Stimulated activated CD4-positive, alpha-beta T cell treated with anti-CD3 and anti-CD28 coated beads, Interleukin-2, amount 100 ng/mL, for 48 hours (primary cell): ENCODE measurements at regions not wholly inside any gene's neighbourhood (a gene's known extent, or its start where the extent isn't known, plus 50 kb on each side); places are given as distances from the start of the nearest gene placed in this dataset.
"Not testable (repeated sequence)": the region's sequence is repeated elsewhere in the genome, so short reads cannot be mapped to it uniquely, and the experiment has no call there.

Source experiments
- DNase-seq, 2 donors: peaks; one replicate each; pipeline ENCODE4 v3.0.0-alpha.2; 2020

DNA sequence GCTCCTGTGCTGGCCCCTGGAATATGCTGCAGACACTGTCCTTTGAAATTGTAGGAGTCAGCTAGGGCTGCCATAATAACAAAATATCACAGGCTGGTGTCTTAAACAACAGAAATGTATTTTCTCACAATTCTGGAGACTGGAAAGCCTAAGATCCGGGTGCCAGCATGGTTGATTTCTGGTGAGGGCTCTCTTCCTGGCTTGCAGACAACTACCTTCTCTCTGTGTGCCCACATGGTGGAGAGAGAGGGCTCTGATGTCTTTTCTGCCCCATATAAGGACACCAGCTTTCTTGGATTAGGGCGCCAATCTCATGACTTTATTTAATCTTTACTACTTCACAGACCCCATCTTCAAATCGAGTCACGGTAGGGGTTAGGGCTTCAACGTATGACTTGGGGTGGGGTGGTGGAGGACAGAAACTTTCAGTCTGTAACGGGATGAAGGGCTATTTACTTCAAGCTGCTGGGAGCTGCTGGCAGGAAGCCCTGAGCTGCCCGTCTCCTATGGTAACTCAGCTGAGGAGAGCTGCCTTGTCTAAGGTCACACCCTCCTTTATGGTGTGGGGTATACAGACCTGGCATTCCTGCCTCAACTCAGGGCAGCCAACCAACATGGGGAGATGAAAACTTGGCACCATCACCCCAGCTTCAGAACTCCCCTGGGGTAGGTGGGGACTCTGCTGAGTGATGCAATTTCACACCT is 142.9 kb upstream of the ZBED5 start:
- DNase-seq, result no peak

DNA sequence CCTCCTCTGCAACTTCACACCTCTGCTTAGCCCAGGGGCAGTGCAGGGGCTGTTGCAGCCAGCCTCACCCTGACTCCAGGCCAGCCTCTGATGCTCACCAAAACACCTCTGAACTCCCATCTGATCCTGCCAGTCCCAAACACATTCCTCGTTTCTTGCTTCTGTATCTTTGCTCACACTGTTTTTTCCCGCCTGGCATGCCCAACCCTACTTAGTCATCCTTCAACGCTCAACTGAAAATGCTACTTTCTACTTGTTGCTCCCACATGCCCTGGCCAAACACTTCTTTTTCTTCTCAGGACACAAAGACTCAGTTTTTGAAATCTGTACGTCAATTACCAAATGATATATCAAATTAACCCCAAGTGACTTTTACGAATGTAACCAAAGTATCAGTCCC is 140.8 kb upstream of the ZBED5 start:
- DNase-seq, result no peak

DNA sequence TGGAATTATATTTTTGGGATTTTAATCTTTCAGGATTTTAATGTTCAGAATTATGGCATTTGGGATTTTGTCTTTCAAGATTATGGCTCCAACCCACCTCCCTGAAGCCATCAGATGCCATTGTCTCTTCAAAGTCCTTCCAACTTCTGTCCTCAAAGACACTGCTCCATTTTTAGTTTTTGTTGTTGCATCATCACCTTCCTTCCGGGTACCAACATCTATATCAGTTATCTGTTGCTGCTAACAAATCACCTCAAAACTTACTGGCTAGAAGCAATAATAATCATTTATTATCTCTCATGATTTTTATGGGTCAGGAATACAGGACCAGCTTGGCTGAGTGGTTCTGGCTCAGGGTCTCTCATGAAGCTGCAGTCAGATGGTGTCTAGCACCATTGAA is 138.8 kb upstream of the ZBED5 start:
- DNase-seq, result no peak

DNA sequence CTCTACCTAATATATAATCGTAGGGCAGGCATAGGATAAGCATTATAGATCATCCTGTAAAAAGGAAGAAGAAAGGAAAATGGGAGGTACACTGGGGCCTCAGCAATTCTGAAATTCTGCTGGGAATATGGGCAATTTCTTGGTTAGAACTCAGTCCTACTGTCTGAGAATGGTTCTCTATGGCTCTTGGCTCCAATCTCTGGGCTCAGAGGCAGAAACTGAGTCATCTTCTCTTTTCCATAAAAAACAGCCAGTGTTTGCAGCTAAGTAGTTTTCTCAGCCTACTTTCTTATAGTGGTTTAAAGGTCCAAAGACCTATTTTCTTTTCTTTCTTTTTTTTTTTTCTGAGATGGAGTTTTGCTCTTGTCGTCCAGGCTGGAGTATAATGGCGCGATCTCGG is 135.8 kb upstream of the ZBED5 start:
- no peak for DNase-seq

DNA sequence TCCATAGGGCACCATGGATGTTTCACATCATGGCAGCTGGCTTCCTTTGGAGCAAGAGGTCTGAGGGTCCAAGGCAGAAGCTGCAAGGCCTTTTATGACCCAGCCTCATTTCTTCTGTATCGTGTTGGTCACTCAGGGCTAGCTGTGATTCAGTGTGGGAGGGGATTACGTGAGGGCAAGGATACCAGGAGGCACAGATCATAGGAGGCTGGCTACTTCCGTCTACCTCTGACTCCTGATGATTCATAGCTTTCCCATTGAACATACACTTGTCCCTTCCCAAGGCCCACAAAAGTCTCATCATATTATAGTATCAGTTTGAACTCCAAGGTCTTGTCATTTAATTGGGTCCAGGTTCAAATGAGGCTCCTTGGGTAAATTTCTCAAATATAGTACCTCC is 135.3 kb upstream of the ZBED5 start:
- no peak for DNase-seq

- DNase-seq, result no peak
Measured at GRCh38 chr11:10991393-10991792, 133.5 kb upstream of the ZBED5 start.

DNA sequence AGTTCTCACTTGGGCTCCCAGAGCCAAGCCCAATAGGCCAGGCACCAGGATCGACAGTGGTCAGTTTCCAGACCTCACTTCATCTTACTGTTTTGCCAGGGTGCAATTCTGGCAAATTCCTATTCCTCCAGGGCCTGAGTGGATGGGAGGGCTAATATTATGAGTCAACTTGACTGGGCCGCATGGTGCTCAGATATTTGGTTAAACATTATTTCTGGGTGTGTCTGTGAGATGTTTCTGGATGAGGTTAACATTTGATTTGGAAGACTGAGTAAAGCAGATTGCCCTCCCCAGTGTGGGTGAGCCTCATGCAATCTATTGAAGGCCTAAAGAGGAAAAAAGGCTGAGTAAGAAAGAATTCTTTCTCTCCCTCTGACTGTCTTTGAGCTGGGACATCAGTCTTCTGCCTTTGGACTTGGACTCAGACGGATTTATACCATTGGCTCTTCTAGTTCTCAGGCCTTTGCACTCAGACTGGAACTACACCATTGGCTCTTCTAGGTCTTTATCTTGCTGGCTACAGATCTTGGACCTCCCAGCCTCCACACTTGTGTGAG is 132.9 kb upstream of the ZBED5 start:
- no peak for DNase-seq

DNA sequence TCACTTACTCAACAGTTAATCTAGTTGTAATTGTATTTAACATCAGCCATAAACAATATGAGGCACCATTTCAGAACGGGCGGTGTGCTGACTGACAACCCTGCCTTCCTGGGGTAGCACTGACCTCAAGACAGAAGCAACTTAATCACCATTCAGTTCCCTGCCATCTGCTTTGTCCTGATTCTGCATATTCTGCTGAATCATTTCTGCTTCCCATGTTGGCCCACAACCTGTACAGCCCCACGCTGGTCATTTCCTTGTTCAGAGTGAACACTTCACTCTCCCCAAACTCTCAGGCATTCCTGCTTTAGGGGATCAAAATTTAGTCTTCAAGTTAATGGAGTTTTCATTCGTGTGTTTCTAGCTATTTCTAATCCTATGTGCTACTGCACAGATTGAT is 132.3 kb upstream of the ZBED5 start:
- DNase-seq, result no peak

GRCh38 chr11:10986006-10986405 is 128.2 kb upstream of the ZBED5 start:
- no peak for DNase-seq

DNA sequence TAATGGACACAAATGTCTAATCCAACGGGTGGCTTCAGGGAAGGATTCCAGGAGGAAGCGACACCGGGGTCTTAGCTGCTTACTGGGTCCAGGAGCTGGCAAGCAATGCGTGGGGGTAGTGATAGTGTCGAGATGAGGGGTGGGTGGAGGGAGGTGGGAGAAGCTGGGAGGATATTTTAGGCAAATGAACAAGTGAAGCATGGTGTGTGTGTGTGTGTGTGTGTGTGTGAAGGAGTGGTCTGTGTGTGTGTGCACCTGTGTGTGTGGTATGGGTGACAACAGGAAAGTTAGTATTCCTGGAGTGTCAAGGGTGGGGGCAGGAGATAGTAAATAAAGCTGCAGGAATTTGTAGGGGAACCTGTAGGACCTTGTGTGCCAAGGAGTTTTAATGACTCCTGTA is 126.9 kb upstream of the ZBED5 start:
- no peak for DNase-seq

DNA sequence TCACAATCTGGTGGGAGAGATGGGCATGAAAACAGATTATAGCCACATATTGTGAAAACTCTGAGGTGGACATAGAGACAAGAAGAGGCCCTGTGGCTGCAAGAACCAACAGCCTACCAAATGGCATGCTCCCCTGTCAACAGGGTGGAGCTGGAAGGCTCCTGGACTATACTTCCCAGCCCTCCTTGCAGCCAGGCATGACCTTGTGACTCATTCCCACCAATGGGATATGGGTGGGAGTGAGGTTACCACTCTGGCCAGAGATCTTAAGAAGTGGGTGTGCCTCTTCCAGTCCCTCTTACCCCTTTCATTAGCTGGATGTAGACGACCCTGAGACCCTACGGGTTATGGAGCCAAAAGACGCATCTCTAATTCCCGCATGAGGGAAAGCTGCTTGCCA is 126.4 kb upstream of the ZBED5 start:
- DNase-seq, result no peak

GRCh38 chr11:10982704-10983510 is 125.1 kb upstream of the ZBED5 start:
- no peak for DNase-seq

DNA sequence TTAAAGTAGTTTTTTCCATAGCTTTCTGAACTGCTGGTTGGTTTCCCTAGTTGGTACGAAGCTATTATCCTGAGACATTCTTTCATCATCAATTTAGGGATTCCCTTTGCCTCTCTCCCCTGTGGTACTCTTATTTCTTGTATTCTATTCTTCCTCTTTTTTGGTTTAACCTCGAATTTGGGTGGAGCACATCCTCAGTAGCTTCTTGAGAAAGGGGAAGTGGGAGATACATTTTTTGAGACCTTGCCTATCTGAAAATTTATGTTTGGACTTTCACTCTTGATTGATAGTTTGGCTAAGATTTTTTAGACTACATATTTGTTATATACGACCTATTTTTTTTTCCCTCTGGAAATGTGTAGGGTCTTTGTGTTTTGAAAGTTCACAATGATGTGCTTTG is 121.7 kb upstream of the ZBED5 start:
- DNase-seq, result no peak

DNA sequence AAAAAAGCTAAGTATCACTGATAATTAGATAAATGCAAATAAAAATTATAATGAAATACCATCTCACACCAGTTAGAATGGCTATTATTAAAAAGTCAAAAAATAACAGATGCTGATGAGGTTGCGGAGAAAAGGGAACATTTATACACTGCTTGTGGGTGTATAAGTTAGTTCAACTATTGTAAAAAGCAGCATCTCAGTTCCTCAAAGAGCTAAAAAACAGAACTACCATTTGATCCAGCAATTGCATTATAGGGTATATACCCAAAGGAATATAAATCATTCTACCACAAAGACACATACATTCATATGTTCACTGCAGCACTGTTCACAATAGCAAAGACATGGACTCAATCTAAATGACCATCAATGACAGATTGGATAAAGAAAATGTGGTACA is 120.3 kb upstream of the ZBED5 start:
- no peak for DNase-seq

DNA sequence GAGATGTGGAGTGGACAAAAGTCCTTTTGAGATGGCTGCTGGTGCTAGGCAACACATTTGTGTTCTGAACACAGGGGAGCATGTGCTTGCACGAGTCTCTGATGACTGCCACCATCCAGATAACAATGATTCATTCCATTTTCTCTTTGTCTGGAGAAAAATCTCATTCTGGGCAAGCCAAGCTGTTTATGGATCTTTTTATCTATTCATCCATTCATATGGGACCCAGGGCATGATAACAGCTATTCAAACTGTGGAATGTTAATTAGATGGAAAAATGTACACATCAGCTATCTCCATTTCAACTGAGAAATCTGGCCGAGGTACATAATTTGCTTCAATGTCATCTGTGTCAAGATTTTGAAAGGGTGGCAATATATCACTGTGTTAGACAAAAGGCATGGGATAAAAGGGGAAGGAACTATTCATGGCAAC is 117.5 kb upstream of the ZBED5 start:
- DNase-seq, result no peak

- no peak for DNase-seq
Measured at GRCh38 chr11:10973416-10973815, 115.6 kb upstream of the ZBED5 start.

DNA sequence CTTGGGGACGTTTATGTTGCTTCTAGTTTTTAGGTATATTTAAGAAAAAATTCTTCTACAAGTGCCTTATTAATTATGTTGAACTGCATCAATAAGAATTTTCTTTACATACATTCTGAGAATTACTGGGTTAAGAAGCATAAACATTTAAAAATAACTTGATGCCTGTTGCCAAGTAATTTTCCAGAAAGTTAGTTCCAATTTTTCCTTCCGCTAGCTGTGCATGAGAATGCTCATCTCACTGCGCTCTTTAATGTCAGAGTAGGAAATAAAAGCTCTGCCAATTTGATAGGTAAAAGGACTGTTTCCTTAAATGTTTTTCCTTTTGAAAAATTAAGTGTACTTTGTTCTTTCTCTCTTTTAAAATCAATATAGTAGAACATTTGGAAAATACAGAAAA is 113.1 kb upstream of the ZBED5 start:
- no peak for DNase-seq

DNA sequence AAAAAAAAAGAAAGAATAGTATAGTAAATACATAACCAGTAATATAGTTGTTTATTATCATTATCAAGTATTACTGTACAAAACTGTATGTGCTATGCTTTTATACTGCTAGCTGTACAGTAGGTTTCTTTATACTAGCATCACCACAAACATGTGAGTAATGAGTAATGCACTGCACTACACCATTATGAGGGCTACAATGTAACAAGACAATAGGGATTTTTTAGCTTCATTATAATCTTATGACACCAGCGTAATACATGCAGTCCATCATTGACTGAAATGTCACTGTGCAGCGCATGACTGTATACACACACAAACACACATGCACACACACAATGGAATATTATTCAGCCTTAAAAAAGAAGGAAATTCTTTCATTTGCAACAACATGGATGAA is 111.5 kb upstream of the ZBED5 start:
- DNase-seq, result no peak

DNA sequence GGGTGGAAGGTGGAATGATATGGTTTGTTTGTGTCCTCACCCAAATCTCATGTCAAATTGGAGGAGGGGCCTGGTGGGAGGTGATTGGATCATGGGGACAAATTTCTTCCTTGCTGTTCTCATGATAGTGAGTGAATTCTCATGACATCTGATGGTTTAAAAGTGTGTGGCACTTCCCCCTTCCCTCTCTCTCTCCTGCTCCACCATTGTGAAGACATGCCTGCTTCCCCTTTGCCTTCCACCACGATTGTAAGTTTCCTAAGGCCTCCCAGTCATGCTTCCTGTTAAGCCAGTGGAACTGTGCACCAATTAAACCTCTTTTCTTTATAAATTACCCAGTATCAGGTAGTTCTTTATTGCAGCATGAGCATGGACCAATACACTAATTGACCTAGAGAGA is 99.0 kb upstream of the ZBED5 start:
- not testable (repeated sequence) for DNase-seq

- no peak for DNase-seq
Measured at GRCh38 chr11:10955616-10956015, 97.8 kb upstream of the ZBED5 start.

GRCh38 chr11:10954184-10954583 is 96.3 kb upstream of the ZBED5 start:
- DNase-seq, result no peak

DNA sequence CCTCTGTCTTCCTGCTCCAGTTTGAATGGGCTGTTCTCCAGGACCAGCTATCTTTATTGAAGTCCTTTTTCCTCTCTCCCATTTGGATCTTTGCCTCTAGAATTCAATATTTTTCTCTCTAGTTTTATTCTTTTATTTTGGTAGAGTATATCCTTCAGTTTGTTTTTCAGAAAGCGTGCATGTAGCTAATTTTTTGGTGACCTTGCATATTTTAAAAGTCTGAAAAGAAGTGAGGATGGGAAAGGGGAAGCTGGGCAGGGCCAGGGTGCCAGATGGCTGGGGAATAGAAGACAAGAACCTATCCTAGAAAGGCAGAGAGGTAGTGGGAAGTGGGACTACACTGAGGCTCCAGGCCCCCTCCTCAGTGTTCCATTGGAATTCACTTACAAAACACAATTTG is 95.0 kb upstream of the ZBED5 start:
- DNase-seq, result no peak

DNA sequence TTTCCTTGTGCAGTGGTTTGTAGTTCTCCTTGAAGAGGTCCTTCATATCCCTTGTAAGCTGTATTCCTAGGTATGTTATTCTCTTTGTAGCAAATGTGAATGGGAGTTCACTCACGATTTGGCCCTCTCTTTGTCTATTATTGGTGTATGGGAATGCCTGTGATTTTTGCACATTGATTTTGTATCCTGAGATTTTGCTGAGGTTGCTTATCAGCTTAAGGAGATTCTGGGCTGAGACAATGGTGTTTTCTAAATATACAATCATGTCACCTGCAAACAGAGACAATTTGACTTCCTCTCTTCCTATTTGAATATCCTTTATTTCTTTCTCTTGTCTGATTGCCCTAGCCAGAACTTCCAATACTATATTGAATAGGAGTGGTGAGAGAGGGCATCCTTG is 90.1 kb upstream of the ZBED5 start:
- not testable (repeated sequence) for DNase-seq

- no peak for DNase-seq
Measured at GRCh38 chr11:10946072-10946471, 88.2 kb upstream of the ZBED5 start.
